MM.1S (cell line): ENCODE measurements at regions not wholly inside any gene's neighbourhood (a gene's known extent, or its start where the extent isn't known, plus 50 kb on each side); places are given as distances from the start of the nearest gene placed in this dataset.

Experiments used
- DNase-seq: peaks from one replicate; pipeline ENCODE4 v3.0.0-alpha.2; 2015
- H2AFZ ChIP-seq: fragments of 300-600 bp; sonication (generic); 2 replicates; pipeline ENCODE4 v1.6.0; 2016; ENCODE audit warnings: antibody characterized with exemption, low read length
- H3F3A ChIP-seq: fragments of 300-600 bp; sonication (generic); 2 replicates; pipeline ENCODE4 v1.6.1; 2016; ENCODE audit warnings: mild to moderate bottlenecking, antibody characterized with exemption, low read length, moderate library complexity, mixed read lengths; ENCODE audit not compliant: insufficient read depth
- H3K27ac ChIP-seq: fragments of 300-600 bp; sonication (generic); 2 replicates; pipeline ENCODE4 v1.5.1; 2016; ENCODE audit warnings: mild to moderate bottlenecking, low read length
- H3K27me3 ChIP-seq: fragments of 300-600 bp; sonication (generic); replicated peaks from 2 replicates; pipeline ENCODE4 v1.6.0; 2016; ENCODE audit warnings: low read length; ENCODE audit not compliant: insufficient read depth
- H3K36me3 ChIP-seq: fragments of 300-600 bp; sonication (generic); replicated peaks from 2 replicates; pipeline ENCODE4 v1.6.1; 2016; ENCODE audit warnings: mild to moderate bottlenecking, low read length, mixed read lengths; ENCODE audit not compliant: insufficient read depth
- H3K4me1 ChIP-seq: fragments of 300-600 bp; sonication (generic); 2 replicates; pipeline ENCODE4 v1.6.1; 2016; ENCODE audit warnings: low read length, mixed read lengths
- H3K4me2 ChIP-seq: fragments of 300-600 bp; sonication (generic); 2 replicates; pipeline ENCODE4 v1.6.0; 2016; ENCODE audit warnings: low read depth, low read length
- H3K4me3 ChIP-seq: fragments of 300-600 bp; sonication (generic); 2 replicates; pipeline ENCODE4 v1.5.1; 2016; ENCODE audit warnings: low read length, mixed read lengths
- H3K79me2 ChIP-seq: fragments of 300-600 bp; sonication (generic); 2 replicates; pipeline ENCODE4 v1.6.1; 2016; ENCODE audit warnings: mixed run types, low read length, mixed read lengths
- H3K9ac ChIP-seq: fragments of 300-600 bp; sonication (generic); 2 replicates; pipeline ENCODE4 v1.6.1; 2016; ENCODE audit warnings: low read length, mixed read lengths
- H3K9me2 ChIP-seq: fragments of 300-600 bp; sonication (generic); replicated peaks from 2 replicates; pipeline ENCODE4 v1.6.1; 2016; ENCODE audit warnings: mild to moderate bottlenecking, low read length, mixed read lengths; ENCODE audit not compliant: insufficient read depth
- H3K9me3 ChIP-seq: fragments of 300-600 bp; sonication (generic); replicated peaks from 2 replicates; pipeline ENCODE4 v1.6.1; 2016; ENCODE audit warnings: mild to moderate bottlenecking, low read length, mixed read lengths; ENCODE audit not compliant: insufficient read depth
- H4K20me1 ChIP-seq: fragments of 300-600 bp; sonication (generic); 2 replicates; pipeline ENCODE4 v1.6.1; 2016; ENCODE audit warnings: mild to moderate bottlenecking, low read length, moderate library complexity, mixed read lengths; ENCODE audit not compliant: insufficient read depth
- EZH2 ChIP-seq: fragments of 300-600 bp; sonication (generic); optimal IDR thresholded peaks from 2 replicates; pipeline ENCODE3; 2017; ENCODE audit warnings: low read depth, mild to moderate bottlenecking, antibody characterized with exemption, low read length, mixed read lengths
- EZH2phosphoT487 ChIP-seq: fragments of 300-600 bp; sonication (generic); IDR thresholded peaks from 2 replicates; pipeline ENCODE4 v1.6.1; 2018; ENCODE audit warnings: antibody characterized with exemption, low read length
- TF ChIP-seq, protein P1 (sequence below): fragments of 300-600 bp; sonication (generic); IDR thresholded peaks from 2 replicates; pipeline ENCODE4 v1.5.1; 2016; ENCODE audit warnings: antibody characterized with exemption, low read length, mixed read lengths

DNA sequence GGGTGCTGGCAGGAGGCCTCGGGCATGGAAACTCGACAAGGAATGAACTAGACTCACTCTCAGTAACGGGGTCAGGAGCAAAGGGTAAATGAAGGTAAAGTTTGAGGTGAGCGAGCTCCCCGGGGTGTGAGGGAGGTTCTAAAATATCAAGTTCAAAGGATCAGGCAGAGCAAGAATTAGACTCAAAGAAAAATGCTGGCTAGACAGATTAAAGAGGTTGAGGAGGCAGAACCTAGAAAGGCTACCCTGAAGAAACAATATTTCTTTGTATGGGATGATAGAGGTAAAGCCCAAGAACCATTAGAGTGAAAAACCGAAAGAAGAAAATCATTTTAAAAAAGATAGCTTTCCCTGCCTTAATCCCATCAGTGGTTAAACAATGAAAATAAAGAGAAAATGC lies 386.7 kb upstream of the MEF2C start:
- Histone ChIP-seq H3K9ac (no peak overlapping the region), H4K20me1 (no peaks in the 10 kb centered on the region), H3K9me2 (no peaks in the 10 kb centered on the region), H3K4me1 (peaks cover 50% of the 10 kb centered on the region), H3K9me3 (no peaks in the 10 kb centered on the region), H3K27ac (peak overlapping the region; percentile 95), H3K4me3 (no peak overlapping the region), H3F3A (peaks cover 35% of the 10 kb centered on the region), H3K36me3 (no peaks in the 10 kb centered on the region), H3K4me2 (no peak overlapping the region), H2AFZ (no peak overlapping the region), H3K27me3 (no peaks in the 10 kb centered on the region), H3K79me2 (no peaks in the 10 kb centered on the region)
- no peak for DNase-seq
- no peak for TF ChIP-seq EZH2phosphoT487
- no peak for TF ChIP-seq EZH2
- TF ChIP-seq, protein P1, sequence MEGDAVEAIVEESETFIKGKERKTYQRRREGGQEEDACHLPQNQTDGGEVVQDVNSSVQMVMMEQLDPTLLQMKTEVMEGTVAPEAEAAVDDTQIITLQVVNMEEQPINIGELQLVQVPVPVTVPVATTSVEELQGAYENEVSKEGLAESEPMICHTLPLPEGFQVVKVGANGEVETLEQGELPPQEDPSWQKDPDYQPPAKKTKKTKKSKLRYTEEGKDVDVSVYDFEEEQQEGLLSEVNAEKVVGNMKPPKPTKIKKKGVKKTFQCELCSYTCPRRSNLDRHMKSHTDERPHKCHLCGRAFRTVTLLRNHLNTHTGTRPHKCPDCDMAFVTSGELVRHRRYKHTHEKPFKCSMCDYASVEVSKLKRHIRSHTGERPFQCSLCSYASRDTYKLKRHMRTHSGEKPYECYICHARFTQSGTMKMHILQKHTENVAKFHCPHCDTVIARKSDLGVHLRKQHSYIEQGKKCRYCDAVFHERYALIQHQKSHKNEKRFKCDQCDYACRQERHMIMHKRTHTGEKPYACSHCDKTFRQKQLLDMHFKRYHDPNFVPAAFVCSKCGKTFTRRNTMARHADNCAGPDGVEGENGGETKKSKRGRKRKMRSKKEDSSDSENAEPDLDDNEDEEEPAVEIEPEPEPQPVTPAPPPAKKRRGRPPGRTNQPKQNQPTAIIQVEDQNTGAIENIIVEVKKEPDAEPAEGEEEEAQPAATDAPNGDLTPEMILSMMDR, result no peak

DNA sequence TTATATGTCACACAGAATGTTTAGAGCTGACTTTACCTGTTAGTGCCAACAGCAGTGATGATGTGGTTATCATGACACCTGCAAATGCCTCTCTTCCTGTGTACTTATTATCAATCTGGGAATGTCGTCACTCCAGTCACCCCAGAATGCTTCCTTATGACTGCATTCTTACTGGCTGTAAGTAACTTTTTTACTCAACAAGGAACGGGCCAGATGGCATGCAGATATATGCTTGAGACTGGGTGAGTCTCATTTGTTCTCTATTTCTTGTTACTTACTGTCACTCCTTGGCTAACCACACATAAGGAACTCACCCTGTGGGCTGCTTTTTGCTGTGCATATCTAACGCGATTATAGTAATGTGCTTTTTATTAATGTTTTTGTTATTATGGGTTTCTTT lies 385.5 kb upstream of the MEF2C start:
- peaks cover 38% of the 10 kb centered on the region for H3K4me1 ChIP-seq
- TF ChIP-seq EZH2phosphoT487 (no peak), EZH2 (no peak)
- TF ChIP-seq, protein P1, result no peak

DNA sequence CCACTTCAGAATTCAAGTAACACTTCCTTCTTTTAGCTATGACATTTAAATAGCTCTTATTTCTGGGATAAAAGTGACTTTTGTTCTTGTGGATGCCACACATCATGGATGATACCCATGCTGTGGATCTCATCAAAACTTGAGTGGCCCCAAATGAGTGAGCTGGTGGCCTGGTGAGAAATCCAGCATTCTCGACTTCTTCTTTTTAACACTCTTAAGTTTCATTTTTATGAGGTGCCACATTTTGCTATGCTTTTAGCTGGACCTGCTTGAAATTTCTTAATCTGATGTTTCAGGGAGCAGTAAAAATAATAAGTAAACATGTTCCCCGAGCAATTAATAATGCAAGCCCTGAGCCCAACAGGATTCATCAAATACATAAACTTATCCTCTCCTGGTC lies 384.8 kb upstream of the MEF2C start:
- no peak for DNase-seq
- Histone ChIP-seq H3K9ac (no peak overlapping the region), H3K4me3 (no peak overlapping the region), H3K36me3 (no peaks in the 10 kb centered on the region), H2AFZ (no peak overlapping the region), H3F3A (peaks cover 25% of the 10 kb centered on the region), H3K4me1 (peaks cover 31% of the 10 kb centered on the region), H3K27ac (no peak overlapping the region), H3K9me2 (no peaks in the 10 kb centered on the region), H3K9me3 (no peaks in the 10 kb centered on the region), H3K4me2 (no peak overlapping the region), H3K79me2 (no peaks in the 10 kb centered on the region), H4K20me1 (no peaks in the 10 kb centered on the region), H3K27me3 (no peaks in the 10 kb centered on the region)
- no peak for TF ChIP-seq EZH2phosphoT487
- TF ChIP-seq, protein P1, result no peak
- no peak for TF ChIP-seq EZH2

More for the DNA sequence above, 385.5 kb upstream of the MEF2C start:
- Histone ChIP-seq H2AFZ (no peak overlapping the region), H3K9ac (no peak overlapping the region), H3K9me3 (no peaks in the 10 kb centered on the region), H3F3A (peaks cover 32% of the 10 kb centered on the region), H3K27ac (no peak overlapping the region), H3K9me2 (no peaks in the 10 kb centered on the region), H4K20me1 (no peaks in the 10 kb centered on the region), H3K79me2 (no peaks in the 10 kb centered on the region), H3K36me3 (no peaks in the 10 kb centered on the region), H3K4me2 (no peak overlapping the region), H3K4me3 (no peak overlapping the region), H3K27me3 (no peaks in the 10 kb centered on the region)
- DNase-seq, result no peak
